ENCODE measurements at regions not wholly inside any gene's neighbourhood (a gene's known extent, or its start where the extent isn't known, plus 50 kb on each side); places are given as distances from the start of the nearest gene placed in this dataset.

GRCh38 chr2:195368249-195369217 is 288.5 kb upstream of the SLC39A10 start:
- no peak overlapping the region for H3K4me3 ChIP-seq (ENCODE audit: low read depth, low read length)
- peak; percentile 9 for DNase-seq (ENCODE audit: low read depth)
- no peak for TF ChIP-seq CTCF (IDR thresholded peaks at IDR 0.05; ENCODE audit: insufficient read depth, low read depth, low read length)

GRCh38 chr2:195367809-195368208 is 289.2 kb upstream of the SLC39A10 start:
- no peak for DNase-seq (ENCODE audit: low read depth)
- no peak for TF ChIP-seq CTCF (IDR thresholded peaks at IDR 0.05; ENCODE audit: insufficient read depth, low read depth, low read length)
- no peak overlapping the region for H3K4me3 ChIP-seq (ENCODE audit: low read depth, low read length)

- no peak overlapping the region for H3K4me3 ChIP-seq (ENCODE audit: low read depth, low read length)
- DNase-seq (ENCODE audit: low read depth): peak; percentile 61
- TF ChIP-seq CTCF (IDR thresholded peaks at IDR 0.05; ENCODE audit: insufficient read depth, low read depth, low read length): no peak
These were observed 292.7 kb upstream of the SLC39A10 start for GRCh38 chr2:195364015-195364965.

GRCh38 chr2:195363496-195363895 is 293.5 kb upstream of the SLC39A10 start:
- no peak for TF ChIP-seq CTCF (IDR thresholded peaks at IDR 0.05; ENCODE audit: insufficient read depth, low read depth, low read length)
- H3K4me3 ChIP-seq (ENCODE audit: low read depth, low read length): no peak overlapping the region
- peak; percentile 39 for DNase-seq (ENCODE audit: low read depth)

GRCh38 chr2:195360242-195360641 is 296.8 kb upstream of the SLC39A10 start:
- H3K4me3 ChIP-seq (ENCODE audit: low read depth, low read length): no peak overlapping the region
- no peak for TF ChIP-seq CTCF (IDR thresholded peaks at IDR 0.05; ENCODE audit: insufficient read depth, low read depth, low read length)
- no peak for DNase-seq (ENCODE audit: low read depth)

GRCh38 chr2:195359043-195359735 is 297.8 kb upstream of the SLC39A10 start:
- H3K4me3 ChIP-seq (ENCODE audit: low read depth, low read length): no peak overlapping the region
- DNase-seq (ENCODE audit: low read depth): no peak
- TF ChIP-seq CTCF (IDR thresholded peaks at IDR 0.05; ENCODE audit: insufficient read depth, low read depth, low read length): no peak

Measured in fibroblast of villous mesenchyme (primary cell).